Activated CD8-positive, alpha-beta T cell treated with anti-CD3 and anti-CD28 coated beads for 36 hours (primary cell): ENCODE measurements at regions not wholly inside any gene's neighbourhood (a gene's known extent, or its start where the extent isn't known, plus 50 kb on each side); places are given as distances from the start of the nearest gene placed in this dataset.

Source experiments
- ATAC-seq: fragments of 200-7000 bp; cut with Tn5 transposase; one replicate; pipeline ENCODE4 v1.10.0; 2021; ENCODE audit warnings: mild to moderate bottlenecking, moderate library complexity
- CTCF ChIA-PET: fragments of 350-600 bp; sonication (Branson Sonifier 250); formaldehyde crosslinking; loops from one replicate; lab custom pipeline; 2021; ENCODE audit warnings: antibody characterized with exemption; lab: Charles Lee
- POLR2A ChIA-PET: fragments of 350-600 bp; sonication (Branson Sonifier 250); formaldehyde crosslinking; loops from one replicate; lab custom pipeline; 2021; ENCODE audit warnings: antibody characterized with exemption; lab: Charles Lee
- DNase-seq: peaks from one replicate; pipeline ENCODE4 v3.0.0-alpha.2; 2020
- H3K27ac Mint-ChIP-seq: one replicate; pipeline ENCODE4 v1.8.0; 2021; ENCODE audit warnings: mild to moderate bottlenecking, mixed read lengths
- H3K27me3 Mint-ChIP-seq: one replicate; pipeline ENCODE4 v1.8.0; 2021; ENCODE audit warnings: mixed read lengths
- H3K36me3 Mint-ChIP-seq: one replicate; pipeline ENCODE4 v1.8.0; 2021; ENCODE audit warnings: low read depth, mixed read lengths
- H3K4me1 Mint-ChIP-seq: one replicate; pipeline ENCODE4 v1.8.0; 2021; ENCODE audit warnings: low read depth, mixed read lengths
- H3K4me3 Mint-ChIP-seq: one replicate; pipeline ENCODE4 v1.8.0; 2021; ENCODE audit warnings: mild to moderate bottlenecking, moderate library complexity, mixed read lengths
- H3K9me3 Mint-ChIP-seq: one replicate; pipeline ENCODE4 v1.8.0; 2021; ENCODE audit warnings: mixed read lengths
- intact Hi-C: fragments of 100-400 bp; cut with micrococcal nuclease; formaldehyde crosslinking; loops from one replicate; pipeline ENCODE4 v1.10.0; 2022
- TF ChIP-seq, protein P1 (sequence below): fragments of 200-600 bp; IDR thresholded peaks from one replicate; pipeline ENCODE4 v1.8.0; 2022; ENCODE audit warnings: antibody characterized with exemption, mild to moderate bottlenecking

- DNase-seq (no peak), ATAC-seq (no peak)
- POLR2A ChIA-PET = no interaction called here
- Mint-ChIP-seq H3K36me3 (no peaks in the 10 kb centered on the region), H3K4me3 (no peak overlapping the region), H3K9me3 (no peaks in the 10 kb centered on the region), H3K27ac (no peak overlapping the region), H3K4me1 (no peaks in the 10 kb centered on the region), H3K27me3 (no peaks in the 10 kb centered on the region)
- CTCF ChIA-PET = no interaction called here
- intact Hi-C loops = no loop called here
- TF ChIP-seq, protein P1, sequence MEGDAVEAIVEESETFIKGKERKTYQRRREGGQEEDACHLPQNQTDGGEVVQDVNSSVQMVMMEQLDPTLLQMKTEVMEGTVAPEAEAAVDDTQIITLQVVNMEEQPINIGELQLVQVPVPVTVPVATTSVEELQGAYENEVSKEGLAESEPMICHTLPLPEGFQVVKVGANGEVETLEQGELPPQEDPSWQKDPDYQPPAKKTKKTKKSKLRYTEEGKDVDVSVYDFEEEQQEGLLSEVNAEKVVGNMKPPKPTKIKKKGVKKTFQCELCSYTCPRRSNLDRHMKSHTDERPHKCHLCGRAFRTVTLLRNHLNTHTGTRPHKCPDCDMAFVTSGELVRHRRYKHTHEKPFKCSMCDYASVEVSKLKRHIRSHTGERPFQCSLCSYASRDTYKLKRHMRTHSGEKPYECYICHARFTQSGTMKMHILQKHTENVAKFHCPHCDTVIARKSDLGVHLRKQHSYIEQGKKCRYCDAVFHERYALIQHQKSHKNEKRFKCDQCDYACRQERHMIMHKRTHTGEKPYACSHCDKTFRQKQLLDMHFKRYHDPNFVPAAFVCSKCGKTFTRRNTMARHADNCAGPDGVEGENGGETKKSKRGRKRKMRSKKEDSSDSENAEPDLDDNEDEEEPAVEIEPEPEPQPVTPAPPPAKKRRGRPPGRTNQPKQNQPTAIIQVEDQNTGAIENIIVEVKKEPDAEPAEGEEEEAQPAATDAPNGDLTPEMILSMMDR = no peak
These were observed 155.6 kb upstream of the POU3F3 start for GRCh38 chr2:104698276-104698675.

DNA sequence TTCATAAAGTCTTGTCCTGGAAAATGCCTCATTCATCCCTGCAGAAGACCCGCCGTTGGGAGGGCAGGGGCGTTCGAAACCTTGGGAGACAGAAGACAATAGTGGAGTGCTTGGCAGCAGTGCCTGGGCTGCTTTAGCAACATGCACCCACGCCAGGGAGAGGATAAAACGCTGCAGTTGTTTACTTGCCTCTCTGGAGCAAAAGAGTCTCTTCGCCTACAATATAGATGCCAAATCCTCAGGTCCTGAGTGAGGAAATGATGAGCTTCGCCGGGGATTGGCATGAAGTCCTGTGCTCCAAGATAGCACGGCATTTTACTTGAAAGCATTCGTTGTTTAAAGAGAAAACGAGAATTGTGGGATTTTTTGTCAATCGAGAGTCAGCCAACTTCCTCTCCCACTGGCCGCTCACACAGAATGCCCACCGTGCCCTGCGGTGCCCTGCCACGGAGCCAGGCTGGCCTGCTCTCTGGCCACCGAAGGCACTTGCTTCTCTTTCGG is 152.5 kb upstream of the POU3F3 start:
- TF ChIP-seq, protein P1 = no peak
- Mint-ChIP-seq H3K4me3 (no peak overlapping the region), H3K36me3 (no peaks in the 10 kb centered on the region), H3K9me3 (no peaks in the 10 kb centered on the region), H3K27ac (no peak overlapping the region), H3K4me1 (no peaks in the 10 kb centered on the region), H3K27me3 (no peaks in the 10 kb centered on the region)
- CTCF ChIA-PET = no interaction called here
- POLR2A ChIA-PET = no interaction called here
- no peak for ATAC-seq
- intact Hi-C loops = no loop called here
- no peak for DNase-seq

DNA sequence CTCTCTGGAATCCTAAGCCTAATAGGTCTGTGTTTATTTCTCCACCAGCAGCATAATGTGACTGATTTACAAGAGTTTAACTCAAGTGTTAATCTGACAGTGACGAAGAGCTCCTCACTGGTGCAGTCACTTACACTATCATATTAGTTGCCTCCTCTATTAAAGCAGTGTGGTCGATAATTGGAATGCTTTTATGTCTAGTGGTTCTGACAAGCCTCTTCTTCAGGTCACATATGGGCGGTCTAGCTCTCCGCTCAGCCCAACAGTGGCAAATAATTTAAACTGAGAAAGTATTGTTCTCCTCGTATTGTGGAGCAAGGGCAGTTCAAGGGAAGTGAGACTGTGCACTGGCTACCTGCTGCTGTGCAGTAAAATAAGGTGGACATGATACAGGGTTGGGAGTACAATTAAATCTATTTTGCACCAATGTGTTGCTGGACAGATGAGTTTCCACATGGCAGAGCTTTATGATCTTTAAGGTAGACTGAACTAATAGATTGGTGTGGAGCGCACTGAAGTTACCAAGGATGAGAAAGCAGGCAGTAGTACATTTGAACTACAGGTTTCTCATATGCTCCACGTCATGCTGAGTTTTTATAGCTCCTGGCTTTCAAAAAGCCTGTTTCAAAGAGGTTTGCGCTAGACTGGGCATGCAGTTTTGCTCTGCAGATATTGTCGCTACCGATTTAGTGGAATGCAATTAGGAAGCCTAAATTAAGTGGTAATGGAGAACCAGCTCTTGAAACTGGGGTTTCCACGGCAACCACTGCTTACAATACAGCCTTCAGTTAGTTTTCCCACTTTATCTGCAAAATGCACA is 151.7 kb upstream of the POU3F3 start:
- H3K36me3 Mint-ChIP-seq = no peaks in the 10 kb centered on the region
- no peak overlapping the region for H3K4me3 Mint-ChIP-seq
- no peak for DNase-seq
- no peaks in the 10 kb centered on the region for H3K4me1 Mint-ChIP-seq
- H3K27ac Mint-ChIP-seq = no peak overlapping the region
- TF ChIP-seq, protein P1 = no peak
- ATAC-seq = no peak
- H3K27me3 Mint-ChIP-seq = no peaks in the 10 kb centered on the region
- POLR2A ChIA-PET = no interaction called here
- CTCF ChIA-PET = no interaction called here
- intact Hi-C loops = no loop called here
- H3K9me3 Mint-ChIP-seq = no peaks in the 10 kb centered on the region

- ChIA-PET CTCF (no interaction called here), POLR2A (no interaction called here)
- Mint-ChIP-seq H3K27me3 (no peaks in the 10 kb centered on the region), H3K4me3 (no peak overlapping the region), H3K9me3 (no peaks in the 10 kb centered on the region), H3K36me3 (no peaks in the 10 kb centered on the region), H3K27ac (no peak overlapping the region), H3K4me1 (no peaks in the 10 kb centered on the region)
- ATAC-seq = no peak
- DNase-seq = no peak
- TF ChIP-seq, protein P1 = no peak
- intact Hi-C loops = no loop called here
These were observed 150.2 kb upstream of the POU3F3 start for GRCh38 chr2:104703669-104704068.

DNA sequence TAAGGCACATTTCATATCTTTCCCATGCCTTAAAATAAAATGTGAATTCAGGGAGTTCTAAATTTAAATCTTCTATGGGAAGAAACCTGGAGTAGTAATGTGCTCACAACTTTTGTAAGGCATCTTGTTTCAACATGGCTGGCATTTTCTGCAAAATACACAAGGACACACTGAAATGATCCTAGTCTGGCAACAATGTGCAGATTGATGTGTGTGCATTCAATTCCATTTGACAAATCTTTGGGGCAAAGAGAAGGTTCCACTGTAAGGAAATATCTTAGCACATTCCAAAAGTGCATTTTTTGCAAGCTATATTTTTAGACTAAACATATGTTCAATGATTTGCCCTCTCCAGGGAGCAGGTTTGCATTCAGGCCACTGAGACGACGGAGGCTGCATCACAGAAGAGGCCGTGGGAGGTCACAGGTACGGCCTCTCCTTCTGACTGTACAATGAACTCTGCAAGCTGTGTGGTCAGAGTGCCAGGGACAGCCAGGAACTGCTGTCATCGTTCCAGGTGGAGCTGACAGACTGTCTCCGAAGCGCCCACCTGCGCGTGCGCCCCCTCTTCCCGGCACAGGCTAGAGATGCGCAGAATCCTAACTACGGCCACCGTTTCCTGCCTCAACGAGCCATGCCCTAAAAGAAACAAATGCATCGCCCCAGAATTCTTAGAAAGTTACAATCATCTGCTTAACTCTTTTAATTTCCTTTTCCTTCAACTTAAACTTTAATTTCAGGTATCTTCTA is 149.2 kb upstream of the POU3F3 start:
- ATAC-seq (no peak), DNase-seq (no peak)
- Mint-ChIP-seq H3K9me3 (no peaks in the 10 kb centered on the region), H3K27me3 (no peaks in the 10 kb centered on the region), H3K4me1 (no peaks in the 10 kb centered on the region), H3K4me3 (no peak overlapping the region), H3K36me3 (no peaks in the 10 kb centered on the region), H3K27ac (no peak overlapping the region)
- intact Hi-C loops = no loop called here
- TF ChIP-seq, protein P1 = no peak
- ChIA-PET POLR2A (no interaction called here), CTCF (no interaction called here)
